NCI-H345 (cell line): ENCODE measurements at regions not wholly inside any gene's neighbourhood (a gene's known extent, or its start where the extent isn't known, plus 50 kb on each side); places are given as distances from the start of the nearest gene placed in this dataset.

Source experiments
- DNase-seq: peaks from one replicate; lab custom pipeline; 2025; lab: John Stamatoyannopoulos, UW

GRCh38 chr1:83029050-83029449, 969.9 kb downstream of the TTLL7 start:
- no peak for DNase-seq

DNA sequence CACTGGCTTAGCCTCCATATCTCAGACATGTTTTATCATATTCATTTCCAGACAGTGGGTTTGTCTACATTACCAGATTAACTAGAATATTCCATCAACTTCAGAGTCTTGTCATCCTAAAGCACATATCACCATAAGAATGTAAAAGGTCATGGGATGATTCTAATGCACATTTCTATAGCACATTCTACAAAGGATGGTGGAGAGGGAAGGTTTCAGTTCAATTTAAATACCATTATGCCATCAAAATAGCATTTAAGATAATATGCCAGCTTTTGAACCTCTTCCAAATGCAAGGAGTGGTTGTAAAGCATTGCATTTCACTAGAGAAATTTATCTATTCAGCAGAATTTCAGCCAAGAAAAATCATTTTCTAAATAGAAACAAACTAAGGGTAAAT, 970.5 kb downstream of the TTLL7 start:
- DNase-seq, result no peak

DNA sequence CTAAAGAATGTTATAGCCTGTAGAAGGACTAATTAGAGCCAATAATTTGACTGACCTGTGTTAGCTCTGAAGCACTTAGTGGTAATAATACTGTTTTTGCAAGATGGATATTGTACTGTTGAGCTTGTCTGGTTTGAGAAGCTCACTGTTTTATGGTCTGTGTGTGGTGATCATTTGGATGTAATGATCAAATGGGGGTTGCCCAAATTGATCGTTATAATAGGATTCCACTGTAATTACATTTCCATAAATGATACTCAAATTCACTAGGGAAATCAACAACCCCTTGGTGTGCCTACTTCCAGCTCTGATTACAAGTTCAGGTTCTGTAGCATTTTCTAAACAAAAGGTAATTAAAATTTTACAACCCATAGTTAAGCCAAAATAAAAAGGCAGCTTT, 971.4 kb downstream of the TTLL7 start:
- no peak for DNase-seq

DNA sequence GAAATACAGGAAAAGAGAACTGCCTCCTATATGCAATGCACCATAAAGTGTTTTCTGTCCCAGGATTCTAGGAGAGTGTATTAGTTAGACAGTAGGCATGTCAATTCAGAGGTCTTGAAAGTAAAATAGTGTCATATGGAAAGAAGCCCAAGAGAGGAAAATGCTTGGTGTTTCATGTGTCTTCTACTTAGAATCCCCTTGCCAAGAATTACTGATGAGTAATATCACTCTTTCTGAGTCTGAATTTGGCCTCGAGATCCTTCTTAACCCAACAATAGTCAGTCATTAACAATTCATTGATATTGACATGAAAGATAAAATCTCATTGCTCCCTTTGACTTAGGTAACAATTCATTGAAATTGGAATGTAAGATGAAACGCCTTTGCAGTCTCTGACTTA, 972.2 kb downstream of the TTLL7 start:
- no peak for DNase-seq

GRCh38 chr1:83024251-83024767, 974.6 kb downstream of the TTLL7 start:
- no peak for DNase-seq

DNA sequence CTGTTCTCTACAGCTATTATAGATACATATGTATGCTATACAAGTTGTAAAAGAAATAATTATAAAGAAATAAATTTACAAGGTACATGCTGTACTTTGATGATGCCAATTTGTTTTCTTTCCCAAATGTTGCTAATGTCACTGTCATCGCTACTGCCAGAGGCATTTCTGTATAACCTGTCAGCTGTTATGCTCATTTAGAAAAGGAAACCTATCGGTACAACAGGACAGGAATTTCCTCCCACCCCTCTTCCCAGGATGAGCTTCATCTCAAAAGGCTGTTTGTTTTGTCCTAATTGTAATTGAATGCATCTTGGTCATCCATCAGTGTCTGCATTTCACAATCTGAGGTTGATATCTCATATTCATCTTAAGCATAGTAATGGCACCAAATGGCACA, 975.7 kb downstream of the TTLL7 start:
- DNase-seq, result no peak

DNA sequence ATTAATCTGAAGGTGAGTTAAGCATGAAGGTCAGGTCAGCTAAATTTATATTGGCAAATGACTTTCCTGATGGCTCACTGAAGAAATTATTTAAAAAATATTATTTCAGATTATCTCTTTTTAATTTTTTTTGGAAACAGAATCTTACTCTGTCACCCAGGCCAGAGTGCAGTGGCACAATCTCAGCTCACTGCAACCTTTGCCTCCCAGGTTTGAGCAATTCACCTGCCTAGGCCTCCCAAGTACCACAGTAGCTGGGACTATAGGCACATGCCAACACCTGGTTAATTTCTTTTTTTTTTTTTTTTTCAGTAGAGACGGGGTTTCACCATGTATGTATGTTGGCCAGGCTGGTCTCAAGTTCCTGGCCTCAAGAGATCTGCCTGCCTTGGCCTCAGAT, 976.7 kb downstream of the TTLL7 start:
- no peak for DNase-seq

DNA sequence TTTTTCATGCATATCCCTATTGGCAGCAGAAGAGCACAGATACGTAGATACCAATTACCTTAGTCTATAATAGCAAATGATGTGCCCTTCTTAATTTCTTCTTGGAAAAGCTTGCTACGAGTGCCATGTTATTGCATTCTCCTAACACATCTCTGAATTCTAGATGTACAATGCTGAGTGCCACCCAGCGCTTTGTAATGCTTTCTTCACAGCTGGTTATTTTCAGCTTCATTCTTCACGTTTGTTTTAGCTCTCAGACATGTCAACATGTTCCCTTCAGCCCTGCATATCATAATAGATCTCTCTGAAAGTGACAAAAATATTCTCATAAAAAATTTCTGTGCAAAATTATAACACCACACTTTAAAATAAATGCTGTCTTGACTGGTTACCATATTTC, 981.2 kb downstream of the TTLL7 start:
- peak; percentile 28 for DNase-seq

- no peak for DNase-seq
Observed at GRCh38 chr1:83017276-83017675, 981.7 kb downstream of the TTLL7 start.

DNA sequence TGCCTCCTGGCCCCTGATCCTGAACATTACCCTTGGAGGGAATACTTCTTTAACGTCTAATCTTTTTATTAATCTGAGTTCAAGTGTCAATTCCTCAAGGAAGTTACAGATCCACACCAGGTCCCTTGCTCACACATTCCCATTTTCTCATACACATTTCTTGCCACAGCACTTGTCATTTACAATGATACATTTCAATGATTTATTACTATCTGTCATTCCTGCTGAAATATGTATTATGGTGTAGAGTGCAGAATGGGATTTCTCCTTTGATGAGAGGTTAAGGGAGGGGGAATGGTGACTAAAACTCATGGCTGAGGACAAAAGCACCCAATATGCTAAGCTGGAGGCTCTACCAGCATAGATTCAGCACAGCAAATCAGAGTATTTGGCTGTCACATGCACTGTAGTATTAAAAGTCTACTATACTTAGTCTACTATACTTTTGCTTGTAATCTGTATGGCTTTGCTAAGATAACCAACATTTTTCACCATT, 982.5 kb downstream of the TTLL7 start:
- DNase-seq, result no peak

DNA sequence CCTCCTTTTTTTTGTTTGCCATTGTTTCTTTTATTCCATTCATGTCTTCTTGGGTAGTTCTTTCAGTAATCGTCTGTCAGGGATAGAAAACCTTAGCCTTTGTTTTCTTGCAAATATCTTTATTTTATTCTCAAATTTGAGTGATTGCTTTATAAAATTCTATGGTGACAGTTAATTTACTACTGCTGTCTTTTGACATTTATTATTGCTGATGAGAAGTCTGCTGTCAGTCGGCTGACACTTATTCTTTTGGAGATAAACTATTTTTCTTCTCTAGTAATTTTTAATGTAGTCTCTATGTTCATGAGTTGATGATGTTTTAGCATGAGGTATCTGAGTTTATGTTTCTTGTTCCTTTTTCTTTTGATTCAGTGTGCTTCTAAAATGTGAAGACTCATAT, 983.8 kb downstream of the TTLL7 start:
- no peak for DNase-seq

GRCh38 chr1:83012950-83013349, 986.0 kb downstream of the TTLL7 start:
- no peak for DNase-seq

- no peak for DNase-seq
Observed at GRCh38 chr1:83011265-83011664, 987.7 kb downstream of the TTLL7 start.

DNA sequence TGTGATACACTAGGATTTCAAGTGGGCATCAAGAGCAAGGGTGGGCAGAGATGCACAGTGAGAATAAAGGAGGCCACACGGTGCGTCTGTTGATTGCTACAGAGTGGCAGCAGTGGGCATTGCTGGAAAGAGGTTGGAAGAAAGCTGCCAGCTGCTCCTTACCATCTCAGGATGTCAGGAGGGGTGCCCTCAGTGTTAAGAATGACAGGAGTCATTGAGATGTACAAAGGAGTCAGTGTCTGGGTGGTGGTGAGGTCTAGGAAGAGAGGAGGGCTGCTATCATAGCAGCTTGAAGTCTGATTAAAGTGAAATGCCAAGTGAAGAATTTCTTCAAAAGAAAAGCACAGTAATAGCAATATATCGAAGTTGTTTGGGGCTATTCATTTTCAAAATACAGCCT, 992.7 kb downstream of the TTLL7 start:
- no peak for DNase-seq

GRCh38 chr1:83000286-83000685, 998.6 kb downstream of the TTLL7 start:
- DNase-seq, result no peak

DNA sequence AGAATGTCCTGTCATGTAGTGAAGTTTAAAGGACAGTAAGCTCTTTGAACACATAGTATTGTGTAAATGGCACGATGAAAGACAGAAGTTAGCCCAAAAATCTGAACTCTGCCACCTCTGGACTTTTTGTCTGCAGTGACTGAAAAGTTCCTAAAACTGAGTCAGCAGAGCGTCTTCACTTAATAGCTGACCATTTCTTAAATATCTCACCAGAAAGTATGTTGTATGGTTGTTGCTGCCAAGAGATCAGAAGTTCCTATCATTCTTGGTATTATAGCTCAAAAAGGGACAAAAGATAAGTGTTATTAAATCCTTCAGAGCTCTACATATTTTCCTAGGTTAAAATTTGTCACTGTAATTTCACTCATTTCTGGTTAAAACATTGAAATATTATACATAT, 1003.0 kb downstream of the TTLL7 start:
- DNase-seq, result no peak

GRCh38 chr1:82994616-82995263, 1004.2 kb downstream of the TTLL7 start:
- no peak for DNase-seq

DNA sequence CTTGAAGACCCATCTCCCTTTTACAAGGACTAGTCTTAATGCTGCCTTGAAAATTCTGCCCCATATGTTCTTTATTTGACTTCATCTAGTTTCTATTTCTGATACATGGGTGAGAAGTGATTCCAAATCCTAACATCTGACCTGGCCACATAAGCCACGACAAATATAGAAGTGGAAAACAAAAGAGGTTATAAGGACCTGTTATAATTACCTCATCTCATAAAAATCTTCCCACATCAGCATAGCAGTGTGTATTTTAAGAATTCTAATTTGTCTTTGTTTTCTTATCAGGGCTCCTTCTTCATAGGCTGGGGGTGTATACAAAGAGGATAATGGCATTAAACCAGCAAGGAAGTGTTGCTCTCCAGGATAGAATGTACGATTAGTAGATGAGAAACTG, 1007.4 kb downstream of the TTLL7 start:
- DNase-seq, result no peak

GRCh38 chr1:82979593-82980236, 1019.2 kb downstream of the TTLL7 start:
- DNase-seq, result peak; percentile 78

- DNase-seq, result no peak
Observed at GRCh38 chr1:82978461-82979324, 1020.2 kb downstream of the TTLL7 start.

DNA sequence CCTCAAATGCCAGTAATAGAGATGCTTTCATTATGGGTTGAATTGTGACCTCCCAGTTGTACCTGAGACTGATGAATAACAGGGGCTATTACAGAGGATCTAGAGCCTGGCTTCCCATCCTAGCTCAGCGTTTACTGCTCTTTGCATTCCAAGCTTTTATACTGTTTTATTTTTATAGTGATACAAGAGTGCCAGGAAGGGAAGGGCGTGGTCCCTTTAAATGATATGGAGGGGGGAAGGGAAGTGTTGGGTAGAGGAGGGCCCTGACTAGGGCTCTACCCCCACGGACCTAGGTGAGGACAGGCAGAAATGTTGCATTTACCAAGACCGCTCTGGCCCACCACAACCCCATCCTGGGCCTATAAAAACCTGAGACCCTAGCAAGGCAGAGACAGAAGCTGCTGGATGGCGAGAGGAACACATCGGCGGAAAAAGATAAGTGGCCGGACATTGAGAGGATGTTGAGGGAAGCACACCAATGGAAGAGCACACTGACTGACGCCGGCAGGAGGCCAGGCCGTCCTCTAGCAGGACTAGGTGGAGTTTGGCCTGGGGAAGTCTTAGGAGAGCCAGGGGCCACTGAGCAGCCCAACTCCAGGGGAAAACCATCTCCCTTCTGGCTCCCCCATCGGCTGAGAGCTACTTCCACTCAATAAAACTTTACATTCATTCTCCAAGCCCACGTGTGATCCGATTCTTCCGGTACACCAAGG, 1025.9 kb downstream of the TTLL7 start:
- DNase-seq, result no peak

GRCh38 chr1:82969340-82969739, 1029.6 kb downstream of the TTLL7 start:
- no peak for DNase-seq
